GM12878 (cell line): ENCODE measurements at regions not wholly inside any gene's neighbourhood (a gene's known extent, or its start where the extent isn't known, plus 50 kb on each side); places are given as distances from the start of the nearest gene placed in this dataset.

ENCODE experiments used
- ATAC-seq: fragments of 200-7000 bp; cut with Tn5 transposase; 3 replicates; pipeline ENCODE4 v1.9.1; 2020; ENCODE audit warnings: mild to moderate bottlenecking, moderate library complexity
- BruUV-seq: library from RNA; stranded (reverse); fragments of 400-500 nt; replicated peaks from 2 replicates; lab custom pipeline; 2021; lab: Mats Ljungman, UMichigan
- CTCF ChIA-PET: fragments of 300-600 bp; sonication (Branson Sonifier 250); formaldehyde crosslinking; extraction: SDS; loops from one replicate; lab custom pipeline; 2021; ENCODE audit warnings: inconsistent platforms; lab: Yijun Ruan, JAX
- POLR2A ChIA-PET: fragments of 350-600 bp; formaldehyde crosslinking; extraction: SDS; loops from one replicate; lab custom pipeline; 2021; ENCODE audit warnings: inconsistent platforms; lab: Charles Lee
- RAD21 ChIA-PET: fragments of 300-600 bp; sonication (Branson Sonifier 250); formaldehyde crosslinking; loops from one replicate; lab custom pipeline; 2023; ENCODE audit warnings: antibody characterized with exemption; ENCODE audit not compliant: unreplicated experiment; lab: Charles Lee
- SMC1A ChIA-PET: fragments of 300-600 bp; sonication (Branson Sonifier 250); formaldehyde crosslinking; loops from one replicate; lab custom pipeline; 2023; ENCODE audit not compliant: unreplicated experiment, uncharacterized antibody; lab: Charles Lee
- DNase-seq: peaks from one replicate; pipeline ENCODE4 v3.0.0-alpha.2; 2011; ENCODE audit warnings: low read depth, low spot score
- FAIRE-seq: peaks from 3 replicates; lab custom pipeline; 2011; peaks lifted over from hg19 to GRCh38; lab: Jason Lieb, UNC
- H2AFZ ChIP-seq: 2 replicates; pipeline ENCODE4 v1.6.0; 2011; ENCODE audit warnings: low read depth, low read length, control low read depth; ENCODE audit not compliant: control insufficient read depth
- H3K27ac ChIP-seq: 2 replicates; pipeline ENCODE4 v1.5.1; 2011; ENCODE audit warnings: control low read depth; ENCODE audit not compliant: control insufficient read depth, insufficient read depth
- H3K27me3 ChIP-seq, 2 experiments: replicated peaks in 1 of 2; 2 replicates each; pipeline versions ENCODE4 v1.6.0 to v1.6.1; 2011; ENCODE audit warnings: low read length in 1 of 2; ENCODE audit not compliant: control insufficient read depth in 2 of 2, insufficient read depth in 2 of 2
- H3K36me3 ChIP-seq, 2 experiments: 2 replicates each; pipeline ENCODE4 v1.5.1; 2011; ENCODE audit warnings: low read length in 1 of 2; ENCODE audit not compliant: control insufficient read depth in 2 of 2, insufficient read depth in 2 of 2
- H3K4me1 ChIP-seq: 2 replicates; pipeline ENCODE4 v1.6.1; 2011; ENCODE audit warnings: mild to moderate bottlenecking, low read length, moderate library complexity, mixed read lengths; ENCODE audit not compliant: control insufficient read depth, insufficient read depth
- H3K4me2 ChIP-seq: 2 replicates; pipeline ENCODE4 v1.6.0; 2011; ENCODE audit warnings: control low read depth; ENCODE audit not compliant: control insufficient read depth, insufficient read depth
- H3K4me3 ChIP-seq: fragments of 200-600 bp; sonication (generic); 2 replicates; pipeline ENCODE4 v1.5.1; 2016
- H3K79me2 ChIP-seq: 2 replicates; pipeline ENCODE4 v1.6.0; 2011; ENCODE audit warnings: low read length; ENCODE audit not compliant: control insufficient read depth, insufficient read depth
- H3K9ac ChIP-seq: 2 replicates; pipeline ENCODE4 v1.8.0; 2011; ENCODE audit warnings: low read length, control low read depth, mixed read lengths; ENCODE audit not compliant: control insufficient read depth, insufficient read depth
- H3K9me3 ChIP-seq: replicated peaks from 3 replicates; pipeline ENCODE4 v1.5.1; 2011; ENCODE audit warnings: mild to moderate bottlenecking, low read length; ENCODE audit not compliant: control insufficient read depth, insufficient read depth
- H4K20me1 ChIP-seq: 2 replicates; pipeline ENCODE4 v1.6.0; 2011; ENCODE audit not compliant: control insufficient read depth, insufficient read depth
- ATF7 ChIP-seq: fragments of 450-650 bp; IDR thresholded peaks from 2 replicates; pipeline ENCODE4 v1.6.1; 2016; ENCODE audit warnings: low read depth, mild to moderate bottlenecking
- CBFB ChIP-seq: IDR thresholded peaks from 2 replicates; pipeline ENCODE4 v1.6.1; 2016; ENCODE audit warnings: antibody characterized with exemption, low read depth
- DPF2 ChIP-seq: fragments of 450-650 bp; IDR thresholded peaks from 2 replicates; pipeline ENCODE4 v1.6.1; 2017; ENCODE audit warnings: mild to moderate bottlenecking
- ESRRA ChIP-seq: IDR thresholded peaks from 2 replicates; pipeline ENCODE4 v1.6.1; 2012; ENCODE audit warnings: mild to moderate bottlenecking, low read length, improper control_type of control experiment
- IKZF1 ChIP-seq: fragments of 450-650 bp; conservative IDR thresholded peaks from 2 replicates; pipeline ENCODE4 v1.6.1; 2017; ENCODE audit warnings: antibody characterized with exemption, mild to moderate bottlenecking
- IKZF2 ChIP-seq, 2 experiments: fragments of 450-650 bp; IDR thresholded peaks; 2 replicates each; pipeline ENCODE4 v1.6.1; 2017; ENCODE audit warnings: mild to moderate bottlenecking in 2 of 2, moderate library complexity in 2 of 2
- NFYA ChIP-seq: IDR thresholded peaks from 2 replicates; pipeline ENCODE4 v1.6.1; 2011; ENCODE audit warnings: low read depth, mild to moderate bottlenecking, low read length, improper control_type of control experiment, borderline replicate concordance
- NFYB ChIP-seq: IDR thresholded peaks from 2 replicates; pipeline ENCODE4 v1.6.1; 2011; ENCODE audit warnings: low read depth, mild to moderate bottlenecking, low read length, improper control_type of control experiment, moderate library complexity; ENCODE audit not compliant: insufficient read depth
- NR2F1 ChIP-seq: fragments of 450-650 bp; conservative IDR thresholded peaks from 2 replicates; pipeline ENCODE4 v1.6.1; 2017; ENCODE audit warnings: mild to moderate bottlenecking
- SMAD1 ChIP-seq: fragments of 450-650 bp; IDR thresholded peaks from 2 replicates; pipeline ENCODE4 v1.6.1; 2018; ENCODE audit warnings: mild to moderate bottlenecking, low read depth; ENCODE audit not compliant: partially characterized antibody
- SMC3 ChIP-seq: IDR thresholded peaks from 2 replicates; pipeline ENCODE4 v1.6.1; 2011; ENCODE audit warnings: low read length, improper control_type of control experiment, borderline replicate concordance
- SUZ12 ChIP-seq: fragments of 200-600 bp; sonication (generic); IDR thresholded peaks from one replicate; pipeline ENCODE4 v1.6.1; 2018; ENCODE audit warnings: antibody characterized with exemption, mild to moderate bottlenecking; ENCODE audit not compliant: unreplicated experiment
- TCF12 ChIP-seq: IDR thresholded peaks from 2 replicates; pipeline ENCODE4 v1.6.1; 2011; ENCODE audit warnings: low read depth, mild to moderate bottlenecking, low read length
- TCF3 ChIP-seq: IDR thresholded peaks from 2 replicates; pipeline ENCODE4 v1.6.1; 2012; ENCODE audit warnings: low read depth, mild to moderate bottlenecking, low read length, borderline replicate concordance; ENCODE audit not compliant: insufficient read depth
- WGBS: methylation state at CpG from one replicate; pipeline ENCODE4 v1.1.6; 2016; ENCODE audit warnings: low lambda C conversion rate; ENCODE audit not compliant: insufficient replicate concordance, insufficient coverage; ENCODE audit errors: missing lambda C conversion rate; 5-methylcytosine and 5-hydroxymethylcytosine counted together
- in situ Hi-C: fragments of 300-500 bp; cut with MboI; formaldehyde crosslinking; loops from 9 replicates; pipeline ENCODE4 v1.14.3; 2018; ENCODE audit warnings: mixed read lengths
- intact Hi-C: fragments of 100-400 bp; cut with micrococcal nuclease; formaldehyde crosslinking; loops from one replicate; pipeline ENCODE4 v1.14.2; 2022; ENCODE audit not compliant: unreplicated experiment
- TF ChIP-seq, protein P1 (sequence below): fragments of 450-650 bp; IDR thresholded peaks from 2 replicates; pipeline ENCODE4 v1.6.1; 2018; ENCODE audit warnings: borderline replicate concordance, mild to moderate bottlenecking; ENCODE audit not compliant: partially characterized antibody
- TF ChIP-seq, protein P2 (sequence below): fragments of 450-650 bp; IDR thresholded peaks from 2 replicates; pipeline ENCODE4 v1.6.1; 2018; ENCODE audit warnings: mild to moderate bottlenecking, low read depth, moderate library complexity; ENCODE audit not compliant: partially characterized antibody

DNA sequence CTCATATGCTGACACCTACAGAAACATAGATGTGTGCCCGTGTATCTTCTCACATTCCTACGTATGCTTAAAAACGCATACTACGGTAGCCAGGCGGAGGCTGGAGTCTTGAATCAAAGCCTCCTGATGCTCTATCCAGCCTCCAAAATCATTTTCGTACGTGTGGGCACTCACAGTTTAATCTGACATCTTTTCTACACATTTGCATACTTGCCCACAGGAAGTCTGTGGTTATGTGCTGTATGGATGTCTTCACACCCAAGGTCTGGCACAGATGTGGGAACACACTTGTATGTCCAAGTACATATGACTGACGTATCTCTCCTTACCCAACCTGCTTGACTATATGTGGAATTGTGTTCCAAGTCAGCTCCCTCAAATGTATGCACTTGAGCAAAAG is 561.8 kb upstream of the CADM1 start:
- DNase-seq, result peak; percentile 48
- FAIRE-seq, result no peak
- no peak overlapping the region; the same call in 1 of the 2 replicates for H3K4me2 ChIP-seq
- no TSS peak for BruUV-seq
- no peaks in the 10 kb centered on the region for H3K36me3 ChIP-seq
- peaks cover 29% of the 10 kb centered on the region for H3K4me1 ChIP-seq
- H3K4me3 ChIP-seq, result no peak overlapping the region
- POLR2A ChIA-PET, result no interaction called here
- no peaks in the 10 kb centered on the region for H3K27me3 ChIP-seq
- H3K9ac ChIP-seq, result no peak overlapping the region
- no peaks in the 10 kb centered on the region for H4K20me1 ChIP-seq
- in situ Hi-C loops (no loop called here), intact Hi-C loops (no loop called here)
- no peak overlapping the region for H3K27ac ChIP-seq
- H3K79me2 ChIP-seq, result no peaks in the 10 kb centered on the region
- ATAC-seq, result peak; percentile 71
- H2AFZ ChIP-seq, result peak overlapping the region; percentile 26
- SMC1A ChIA-PET, result interaction anchor here (2.4 kb wide), 1 partner anchor 8 kb away, joined by 17 read pairs; no protein-coding TSS in a partner anchor
- CTCF ChIA-PET, result interaction anchor here (1.6 kb wide), 1 partner anchor 76 kb away, joined by 4 read pairs; no protein-coding TSS in a partner anchor
- 50% methylated on average over 8 of the region's 8 CpGs for WGBS
- no peaks in the 10 kb centered on the region; the same call in 2 of the 3 replicates for H3K9me3 ChIP-seq
- RAD21 ChIA-PET, result interaction anchor here (2.3 kb wide), 1 partner anchor 8 kb away, joined by 11 read pairs; no protein-coding TSS in a partner anchor
- TF ChIP-seq SMAD1 (no peak), NR2F1 (no peak), IKZF1 (peak; percentile 32; the same call in 1 of the 2 replicates), SUZ12 (no peak), CBFB (0 out of 2 replicates have a peak, but pooled peaks have one; percentile 20), TCF12 (no peak), SMC3 (no peak), DPF2 (0 out of 2 replicates have a peak, but pooled peaks have one; percentile 27), ESRRA (no peak), IKZF2 (IDR thresholded peaks at IDR 0.05) (peak; percentile 28 to 43; a peak in 2 of 4 replicates), TCF3 (no peak), NFYB (no peak), NFYA (no peak), ATF7 (no peak)
- TF ChIP-seq, protein P1, sequence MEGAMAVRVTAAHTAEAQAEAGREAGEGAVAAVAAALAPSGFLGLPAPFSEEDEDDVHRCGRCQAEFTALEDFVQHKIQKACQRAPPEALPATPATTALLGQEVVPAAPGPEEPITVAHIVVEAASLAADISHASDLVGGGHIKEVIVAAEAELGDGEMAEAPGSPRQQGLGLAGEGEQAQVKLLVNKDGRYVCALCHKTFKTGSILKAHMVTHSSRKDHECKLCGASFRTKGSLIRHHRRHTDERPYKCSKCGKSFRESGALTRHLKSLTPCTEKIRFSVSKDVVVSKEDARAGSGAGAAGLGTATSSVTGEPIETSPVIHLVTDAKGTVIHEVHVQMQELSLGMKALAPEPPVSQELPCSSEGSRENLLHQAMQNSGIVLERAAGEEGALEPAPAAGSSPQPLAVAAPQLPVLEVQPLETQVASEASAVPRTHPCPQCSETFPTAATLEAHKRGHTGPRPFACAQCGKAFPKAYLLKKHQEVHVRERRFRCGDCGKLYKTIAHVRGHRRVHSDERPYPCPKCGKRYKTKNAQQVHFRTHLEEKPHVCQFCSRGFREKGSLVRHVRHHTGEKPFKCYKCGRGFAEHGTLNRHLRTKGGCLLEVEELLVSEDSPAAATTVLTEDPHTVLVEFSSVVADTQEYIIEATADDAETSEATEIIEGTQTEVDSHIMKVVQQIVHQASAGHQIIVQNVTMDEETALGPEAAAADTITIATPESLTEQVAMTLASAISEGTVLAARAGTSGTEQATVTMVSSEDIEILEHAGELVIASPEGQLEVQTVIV, result no peak
- TF ChIP-seq, protein P2, sequence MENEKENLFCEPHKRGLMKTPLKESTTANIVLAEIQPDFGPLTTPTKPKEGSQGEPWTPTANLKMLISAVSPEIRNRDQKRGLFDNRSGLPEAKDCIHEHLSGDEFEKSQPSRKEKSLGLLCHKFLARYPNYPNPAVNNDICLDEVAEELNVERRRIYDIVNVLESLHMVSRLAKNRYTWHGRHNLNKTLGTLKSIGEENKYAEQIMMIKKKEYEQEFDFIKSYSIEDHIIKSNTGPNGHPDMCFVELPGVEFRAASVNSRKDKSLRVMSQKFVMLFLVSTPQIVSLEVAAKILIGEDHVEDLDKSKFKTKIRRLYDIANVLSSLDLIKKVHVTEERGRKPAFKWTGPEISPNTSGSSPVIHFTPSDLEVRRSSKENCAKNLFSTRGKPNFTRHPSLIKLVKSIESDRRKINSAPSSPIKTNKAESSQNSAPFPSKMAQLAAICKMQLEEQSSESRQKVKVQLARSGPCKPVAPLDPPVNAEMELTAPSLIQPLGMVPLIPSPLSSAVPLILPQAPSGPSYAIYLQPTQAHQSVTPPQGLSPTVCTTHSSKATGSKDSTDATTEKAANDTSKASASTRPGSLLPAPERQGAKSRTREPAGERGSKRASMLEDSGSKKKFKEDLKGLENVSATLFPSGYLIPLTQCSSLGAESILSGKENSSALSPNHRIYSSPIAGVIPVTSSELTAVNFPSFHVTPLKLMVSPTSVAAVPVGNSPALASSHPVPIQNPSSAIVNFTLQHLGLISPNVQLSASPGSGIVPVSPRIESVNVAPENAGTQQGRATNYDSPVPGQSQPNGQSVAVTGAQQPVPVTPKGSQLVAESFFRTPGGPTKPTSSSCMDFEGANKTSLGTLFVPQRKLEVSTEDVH, result no peak
